ENCODE measurements at regions not wholly inside any gene's neighbourhood (a gene's known extent, or its start where the extent isn't known, plus 50 kb on each side); places are given as distances from the start of the nearest gene placed in this dataset.

GRCh38 chr3:18579661-18580060 is 154.5 kb upstream of the SATB1 start:
- TF ChIP-seq EZH2 (IDR thresholded peaks at IDR 0.05; ENCODE audit: insufficient read depth, poor library complexity, severe bottlenecking): no peak
- TF ChIP-seq EZH2phosphoT487 (IDR thresholded peaks at IDR 0.05; ENCODE audit: insufficient read depth, low read depth): no peak

Measured in GM23248 (cell line).